PC-3 (cell line): ENCODE measurements at regions not wholly inside any gene's neighbourhood (a gene's known extent, or its start where the extent isn't known, plus 50 kb on each side); places are given as distances from the start of the nearest gene placed in this dataset.

Source experiments
- ATAC-seq: fragments of 200-7000 bp; cut with Tn5 transposase; 2 replicates; pipeline ENCODE4 v1.9.1; 2020; ENCODE audit warnings: mild to moderate bottlenecking, moderate library complexity
- BruUV-seq: library from RNA; stranded (reverse); fragments of 400-500 nt; replicated peaks from 2 replicates; lab custom pipeline; 2021; lab: Mats Ljungman, UMichigan
- CTCF ChIA-PET: fragments of 300-600 bp; sonication (Branson Sonifier 250); formaldehyde crosslinking; loops from one replicate; lab custom pipeline; 2022; ENCODE audit warnings: antibody characterized with exemption; lab: Charles Lee
- POLR2A ChIA-PET: fragments of 300-600 bp; sonication (Branson Sonifier 250); formaldehyde crosslinking; loops from one replicate; lab custom pipeline; 2022; ENCODE audit warnings: antibody characterized with exemption; ENCODE audit not compliant: unreplicated experiment; lab: Charles Lee
- DNase-seq: peaks from one replicate; pipeline ENCODE4 v3.0.0-alpha.2; 2015
- H2AFZ ChIP-seq: fragments of 300-600 bp; sonication (generic); 2 replicates; pipeline ENCODE4 v1.6.0; 2016; ENCODE audit warnings: antibody characterized with exemption, low read length
- H3F3A ChIP-seq: fragments of 300-600 bp; sonication (generic); one replicate; pipeline ENCODE4 v1.6.0; 2017; ENCODE audit warnings: antibody characterized with exemption, low read length, control low read depth, mild to moderate bottlenecking; ENCODE audit not compliant: unreplicated experiment
- H3K27ac ChIP-seq: fragments of 300-600 bp; sonication (generic); 2 replicates; pipeline ENCODE4 v1.5.1; 2016; ENCODE audit warnings: mild to moderate bottlenecking, low read length
- H3K27me3 ChIP-seq: fragments of 300-600 bp; sonication (generic); 2 replicates; pipeline ENCODE4 v1.6.1; 2016; ENCODE audit warnings: low read length, mixed read lengths
- H3K36me3 ChIP-seq: fragments of 300-600 bp; sonication (generic); 2 replicates; pipeline ENCODE4 v1.6.1; 2016; ENCODE audit warnings: low read depth, mixed run types, low read length, mixed read lengths
- H3K4me1 ChIP-seq: fragments of 300-600 bp; sonication (generic); 2 replicates; pipeline ENCODE4 v1.5.1; 2016; ENCODE audit warnings: low read length; ENCODE audit not compliant: insufficient read depth
- H3K4me2 ChIP-seq: fragments of 300-600 bp; sonication (generic); 2 replicates; pipeline ENCODE4 v1.6.0; 2016; ENCODE audit warnings: low read length
- H3K4me3 ChIP-seq: fragments of 300-600 bp; sonication (generic); 2 replicates; pipeline ENCODE4 v1.5.1; 2016; ENCODE audit warnings: mild to moderate bottlenecking, low read length, mixed read lengths
- H3K79me2 ChIP-seq: fragments of 300-600 bp; sonication (generic); 2 replicates; pipeline ENCODE4 v1.6.1; 2017; ENCODE audit warnings: low read length, mixed read lengths
- H3K9ac ChIP-seq: fragments of 300-600 bp; sonication (generic); 2 replicates; pipeline ENCODE4 v1.6.0; 2016; ENCODE audit warnings: mild to moderate bottlenecking, low read length
- H3K9me2 ChIP-seq: fragments of 300-600 bp; sonication (generic); replicated peaks from 2 replicates; pipeline ENCODE4 v1.6.1; 2016; ENCODE audit warnings: mixed run types, low read length, mixed read lengths
- H3K9me3 ChIP-seq: fragments of 300-600 bp; sonication (generic); 2 replicates; pipeline ENCODE4 v1.6.1; 2016; ENCODE audit warnings: low read length, mixed read lengths
- H4K20me1 ChIP-seq: fragments of 300-600 bp; sonication (generic); 2 replicates; pipeline ENCODE4 v1.6.1; 2016; ENCODE audit warnings: low read length, mixed read lengths
- EZH2 ChIP-seq: fragments of 300-600 bp; sonication (generic); IDR thresholded peaks from one replicate; pipeline ENCODE4 v1.6.1; 2017; ENCODE audit warnings: antibody characterized with exemption, mild to moderate bottlenecking, low read length; ENCODE audit not compliant: unreplicated experiment
- EZH2phosphoT487 ChIP-seq: fragments of 300-600 bp; sonication (generic); IDR thresholded peaks from 2 replicates; pipeline ENCODE4 v1.6.1; 2018; ENCODE audit warnings: mild to moderate bottlenecking, antibody characterized with exemption, low read length, borderline replicate concordance
- intact Hi-C: fragments of 100-400 bp; cut with micrococcal nuclease; formaldehyde crosslinking; loops from 2 replicates; pipeline ENCODE4 v1.9.0; 2023
- TF ChIP-seq, protein P1 (sequence below): fragments of 300-600 bp; sonication (generic); conservative IDR thresholded peaks from 2 replicates; pipeline ENCODE4 v1.5.1; 2017; ENCODE audit warnings: antibody characterized with exemption, low read depth, mild to moderate bottlenecking, low read length

GRCh38 chr20:22810626-22811569 is 224.2 kb upstream of the SSTR4 start:
- Histone ChIP-seq H3K27ac (no peak overlapping the region), H2AFZ (no peak overlapping the region), H3F3A (no peaks in the 10 kb centered on the region), H4K20me1 (no peaks in the 10 kb centered on the region), H3K4me1 (peaks cover 26% of the 10 kb centered on the region), H3K79me2 (no peaks in the 10 kb centered on the region), H3K9ac (no peak overlapping the region), H3K9me2 (no peaks in the 10 kb centered on the region), H3K27me3 (no peaks in the 10 kb centered on the region), H3K4me3 (no peak overlapping the region), H3K9me3 (no peaks in the 10 kb centered on the region), H3K4me2 (no peak overlapping the region), H3K36me3 (no peaks in the 10 kb centered on the region)
- ChIA-PET CTCF (no interaction called here), POLR2A (no interaction called here)
- no TSS peak for BruUV-seq
- TF ChIP-seq EZH2 (no peak), EZH2phosphoT487 (no peak)
- TF ChIP-seq, protein P1, sequence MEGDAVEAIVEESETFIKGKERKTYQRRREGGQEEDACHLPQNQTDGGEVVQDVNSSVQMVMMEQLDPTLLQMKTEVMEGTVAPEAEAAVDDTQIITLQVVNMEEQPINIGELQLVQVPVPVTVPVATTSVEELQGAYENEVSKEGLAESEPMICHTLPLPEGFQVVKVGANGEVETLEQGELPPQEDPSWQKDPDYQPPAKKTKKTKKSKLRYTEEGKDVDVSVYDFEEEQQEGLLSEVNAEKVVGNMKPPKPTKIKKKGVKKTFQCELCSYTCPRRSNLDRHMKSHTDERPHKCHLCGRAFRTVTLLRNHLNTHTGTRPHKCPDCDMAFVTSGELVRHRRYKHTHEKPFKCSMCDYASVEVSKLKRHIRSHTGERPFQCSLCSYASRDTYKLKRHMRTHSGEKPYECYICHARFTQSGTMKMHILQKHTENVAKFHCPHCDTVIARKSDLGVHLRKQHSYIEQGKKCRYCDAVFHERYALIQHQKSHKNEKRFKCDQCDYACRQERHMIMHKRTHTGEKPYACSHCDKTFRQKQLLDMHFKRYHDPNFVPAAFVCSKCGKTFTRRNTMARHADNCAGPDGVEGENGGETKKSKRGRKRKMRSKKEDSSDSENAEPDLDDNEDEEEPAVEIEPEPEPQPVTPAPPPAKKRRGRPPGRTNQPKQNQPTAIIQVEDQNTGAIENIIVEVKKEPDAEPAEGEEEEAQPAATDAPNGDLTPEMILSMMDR, result no peak
- no peak for ATAC-seq
- no peak for DNase-seq
- intact Hi-C loops, result no loop called here

DNA sequence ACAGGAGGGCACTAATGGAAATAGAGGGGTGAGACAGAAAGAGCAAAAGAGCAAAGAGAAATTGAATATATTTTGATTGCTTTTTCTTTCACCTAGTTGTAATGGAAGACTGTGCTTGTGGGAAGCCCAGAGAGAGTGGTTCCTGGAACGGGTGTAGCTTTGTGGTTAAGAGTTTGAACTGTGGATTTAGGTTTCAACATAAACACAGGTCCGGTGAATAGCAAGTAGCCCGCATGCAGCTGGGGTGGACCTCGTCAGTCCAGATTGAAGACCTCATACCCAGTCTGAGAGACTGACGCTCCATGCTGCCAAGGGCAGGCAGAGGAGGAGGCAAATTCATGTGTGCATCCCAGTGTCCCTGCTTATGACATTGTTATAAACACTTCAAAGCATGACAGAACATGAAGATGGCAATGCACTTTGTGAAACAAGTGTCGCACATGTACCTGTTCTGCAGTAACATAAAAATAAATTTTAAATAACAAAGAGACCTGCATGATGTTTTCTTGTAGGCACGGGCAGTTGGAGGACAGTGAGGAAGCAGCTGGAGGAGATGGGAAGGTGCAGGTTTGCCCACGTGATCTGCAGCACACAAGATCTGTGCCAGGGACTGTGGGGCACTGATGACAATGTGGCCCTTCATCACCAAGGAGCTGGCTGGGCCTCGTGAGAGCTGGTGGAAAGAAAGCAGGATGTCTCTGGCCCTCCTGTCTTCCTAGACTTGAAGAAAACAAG is 220.5 kb upstream of the SSTR4 start:
- Histone ChIP-seq H3K9me3 (no peaks in the 10 kb centered on the region), H3K27ac (no peak overlapping the region), H3K27me3 (no peaks in the 10 kb centered on the region), H3K36me3 (no peaks in the 10 kb centered on the region), H3K9me2 (no peaks in the 10 kb centered on the region), H3F3A (no peaks in the 10 kb centered on the region), H3K4me2 (no peak overlapping the region), H4K20me1 (no peaks in the 10 kb centered on the region), H3K4me1 (no peaks in the 10 kb centered on the region), H3K79me2 (no peaks in the 10 kb centered on the region), H3K9ac (no peak overlapping the region), H3K4me3 (no peak overlapping the region), H2AFZ (no peak overlapping the region)
- CTCF ChIA-PET, result no interaction called here
- ATAC-seq, result no peak
- POLR2A ChIA-PET, result no interaction called here
- no peak for DNase-seq
- no TSS peak for BruUV-seq
- intact Hi-C loops, result no loop called here
- TF ChIP-seq, protein P1, result no peak
- TF ChIP-seq EZH2phosphoT487 (no peak), EZH2 (no peak)
